Mesothelial cell of epicardium (in vitro differentiated cells): ENCODE measurements at regions not wholly inside any gene's neighbourhood (a gene's known extent, or its start where the extent isn't known, plus 50 kb on each side); places are given as distances from the start of the nearest gene placed in this dataset.

Experiments used
- DNase-seq, 2 experiments: peaks; one replicate each; pipeline ENCODE4 v3.0.0; 2021; ENCODE audit warnings: low spot score in 2 of 2; ENCODE audit not compliant: unreplicated experiment in 2 of 2
- H3K27ac Mint-ChIP-seq: 2 replicates; pipeline ENCODE4 v1.8.0; 2021; ENCODE audit warnings: mixed read lengths
- H3K27me3 Mint-ChIP-seq: 2 replicates; pipeline ENCODE4 v1.8.0; 2021; ENCODE audit warnings: low read depth, mixed read lengths
- H3K36me3 Mint-ChIP-seq: 2 replicates; pipeline ENCODE4 v1.8.0; 2021; ENCODE audit warnings: mixed read lengths
- H3K4me1 Mint-ChIP-seq: 2 replicates; pipeline ENCODE4 v1.8.0; 2021; ENCODE audit warnings: mixed read lengths
- H3K4me3 Mint-ChIP-seq: 2 replicates; pipeline ENCODE4 v1.8.0; 2021; ENCODE audit warnings: mild to moderate bottlenecking, moderate library complexity, mixed read lengths
- H3K9me3 Mint-ChIP-seq: 2 replicates; pipeline ENCODE4 v1.8.0; 2021; ENCODE audit warnings: mixed read lengths
- CTCF ChIP-seq: fragments of 200-600 bp; sonication (generic); IDR thresholded peaks from one replicate; pipeline ENCODE4 v1.5.0; 2021; ENCODE audit warnings: antibody characterized with exemption; ENCODE audit not compliant: unreplicated experiment

- H3K4me3 Mint-ChIP-seq, result no peak overlapping the region
- no peak for DNase-seq
- no peak for TF ChIP-seq CTCF
- no peaks in the 10 kb centered on the region for H3K9me3 Mint-ChIP-seq
- peak overlapping the region; percentile 83 for H3K27ac Mint-ChIP-seq
- H3K36me3 Mint-ChIP-seq, result peaks cover 14% of the 10 kb centered on the region
- no peaks in the 10 kb centered on the region for H3K27me3 Mint-ChIP-seq
- peaks cover 53% of the 10 kb centered on the region for H3K4me1 Mint-ChIP-seq
Measured at GRCh38 chr6:150659046-150659763, 59.5 kb downstream of the PLEKHG1 start.

- TF ChIP-seq CTCF, result no peak
- Mint-ChIP-seq H3K27ac (peak overlapping the region; percentile 72), H3K36me3 (peaks cover 14% of the 10 kb centered on the region), H3K4me1 (peaks cover 50% of the 10 kb centered on the region), H3K4me3 (no peak overlapping the region), H3K9me3 (no peaks in the 10 kb centered on the region), H3K27me3 (no peaks in the 10 kb centered on the region)
- DNase-seq, result no peak
Measured at GRCh38 chr6:150661216-150662007, 61.7 kb downstream of the PLEKHG1 start.

- Mint-ChIP-seq H3K9me3 (no peaks in the 10 kb centered on the region), H3K36me3 (peaks cover 14% of the 10 kb centered on the region), H3K4me1 (peaks cover 55% of the 10 kb centered on the region), H3K4me3 (no peak overlapping the region), H3K27me3 (no peaks in the 10 kb centered on the region), H3K27ac (peak overlapping the region; percentile 18)
- no peak for DNase-seq
- no peak for TF ChIP-seq CTCF
Measured at GRCh38 chr6:150662814-150663213, 63.1 kb downstream of the PLEKHG1 start.

- peaks cover 14% of the 10 kb centered on the region for H3K36me3 Mint-ChIP-seq
- no peak for TF ChIP-seq CTCF
- no peak overlapping the region for H3K4me3 Mint-ChIP-seq
- peaks cover 55% of the 10 kb centered on the region for H3K4me1 Mint-ChIP-seq
- no peak overlapping the region for H3K27ac Mint-ChIP-seq
- H3K9me3 Mint-ChIP-seq, result no peaks in the 10 kb centered on the region
- DNase-seq, result no peak
- H3K27me3 Mint-ChIP-seq, result no peaks in the 10 kb centered on the region
Measured at GRCh38 chr6:150664091-150664490, 64.4 kb downstream of the PLEKHG1 start.

- DNase-seq, result no peak
- Mint-ChIP-seq H3K4me3 (no peak overlapping the region), H3K9me3 (no peaks in the 10 kb centered on the region), H3K4me1 (peaks cover 44% of the 10 kb centered on the region), H3K27me3 (no peaks in the 10 kb centered on the region), H3K27ac (peak overlapping the region; percentile 48), H3K36me3 (peaks cover 14% of the 10 kb centered on the region)
- TF ChIP-seq CTCF, result no peak
Measured at GRCh38 chr6:150666071-150666470, 66.4 kb downstream of the PLEKHG1 start.
